Dermis blood vessel endothelial cell (primary cell): ENCODE measurements at regions not wholly inside any gene's neighbourhood (a gene's known extent, or its start where the extent isn't known, plus 50 kb on each side); places are given as distances from the start of the nearest gene placed in this dataset.

Source experiments
- DNase-seq: peaks from one replicate; pipeline ENCODE4 v3.0.0; 2010

DNA sequence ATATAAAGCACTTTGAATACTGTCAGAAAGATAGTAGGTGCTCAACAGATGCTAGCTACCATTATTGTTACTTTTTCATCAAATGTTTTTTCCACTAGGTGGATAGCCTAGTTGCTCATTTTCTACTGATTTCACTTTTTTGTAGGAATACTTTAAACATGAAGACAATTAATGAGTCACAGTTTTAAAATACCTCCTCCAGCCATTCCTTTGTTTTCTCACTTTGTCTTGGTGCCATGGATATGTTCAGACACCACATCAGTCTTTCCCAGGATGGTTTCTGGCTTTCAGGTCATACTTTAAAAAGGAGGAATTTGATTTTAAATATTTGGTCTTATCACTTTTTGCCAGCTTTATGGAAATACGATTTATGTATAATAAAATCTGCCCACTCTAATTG lies 147.1 kb upstream of the MGMT start:
- DNase-seq = peak; percentile 48

DNA sequence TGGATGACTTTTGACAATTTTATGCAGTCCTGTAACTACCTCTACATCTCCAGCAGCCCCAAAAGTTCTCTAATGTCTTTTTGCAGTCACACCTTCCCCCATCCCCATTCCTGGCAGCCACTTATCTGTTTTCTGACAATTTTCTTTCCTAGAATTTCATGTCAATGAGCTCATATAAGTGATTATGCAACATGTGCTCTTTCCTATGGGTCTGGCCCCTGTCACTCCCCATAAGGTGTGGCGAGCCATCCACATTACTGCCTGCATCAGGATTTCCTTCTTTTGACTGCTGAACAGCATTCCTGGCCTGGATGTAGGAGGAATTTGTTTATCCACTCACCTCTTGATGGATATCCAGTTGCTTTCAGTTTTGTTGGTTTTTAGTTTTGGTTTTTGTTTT lies 146.7 kb upstream of the MGMT start:
- DNase-seq = peak; percentile 17

GRCh38 chr10:129321727-129322126 lies 145.3 kb upstream of the MGMT start:
- no peak for DNase-seq

DNA sequence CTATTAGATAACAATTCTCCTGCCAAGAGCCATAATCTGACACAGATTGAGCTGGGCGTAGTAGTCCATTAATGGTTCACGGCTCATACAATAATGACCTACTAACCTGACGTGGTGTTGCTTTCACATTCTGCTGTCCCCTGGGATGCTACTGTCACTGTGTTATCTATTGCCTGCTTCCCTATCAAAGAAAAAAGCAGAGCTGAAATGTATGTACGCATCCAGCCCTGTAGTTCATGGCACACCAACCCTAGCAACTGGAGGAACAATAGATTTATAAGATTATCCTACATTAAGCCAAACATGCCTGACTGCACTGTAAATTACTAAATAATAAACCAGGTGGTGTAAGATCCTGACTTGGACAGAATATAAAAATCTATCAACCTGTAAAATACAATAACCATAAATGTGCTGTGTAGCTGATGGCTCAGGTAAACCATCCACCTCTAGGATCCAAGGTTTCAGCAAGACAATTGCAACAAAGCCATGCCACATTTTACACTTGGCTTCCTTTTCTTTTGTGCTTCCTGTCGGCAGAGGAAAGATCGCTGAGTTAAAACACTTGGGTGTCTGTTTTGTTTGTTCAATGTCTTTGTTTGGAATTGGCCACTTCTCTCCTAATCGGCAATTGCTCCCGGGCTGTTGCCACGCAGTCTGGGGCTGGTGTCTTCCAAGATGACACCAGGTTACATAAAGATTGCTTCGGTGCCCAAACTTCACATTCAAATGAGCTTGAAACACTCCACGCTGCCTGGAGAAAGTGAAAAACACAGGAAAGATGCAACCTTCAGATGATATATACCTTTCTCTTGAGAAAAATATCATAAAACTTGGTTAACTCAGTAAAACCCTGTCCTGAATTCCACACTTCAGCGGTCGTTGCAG lies 143.9 kb upstream of the MGMT start:
- DNase-seq = no peak

DNA sequence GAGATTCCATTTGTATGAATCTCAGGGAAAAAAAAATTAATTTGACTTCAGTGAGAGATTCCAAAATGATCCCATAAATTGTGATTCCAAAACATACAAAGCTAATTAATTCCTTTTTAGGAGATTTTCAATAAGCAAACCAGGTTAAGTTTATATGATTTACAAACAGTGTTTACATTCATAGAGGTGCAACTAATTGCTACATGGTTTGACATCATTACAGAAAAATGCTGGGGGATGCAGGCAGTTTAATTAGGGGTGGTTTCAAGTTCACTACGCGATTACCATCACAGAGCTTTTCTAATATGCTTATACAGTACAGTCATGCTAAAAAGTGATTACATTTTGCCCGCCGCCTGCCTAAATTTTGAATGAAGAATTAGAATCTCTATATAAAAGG lies 143.2 kb upstream of the MGMT start:
- no peak for DNase-seq

- no peak for DNase-seq
Observed at GRCh38 chr10:129325893-129326292, 141.1 kb upstream of the MGMT start.

DNA sequence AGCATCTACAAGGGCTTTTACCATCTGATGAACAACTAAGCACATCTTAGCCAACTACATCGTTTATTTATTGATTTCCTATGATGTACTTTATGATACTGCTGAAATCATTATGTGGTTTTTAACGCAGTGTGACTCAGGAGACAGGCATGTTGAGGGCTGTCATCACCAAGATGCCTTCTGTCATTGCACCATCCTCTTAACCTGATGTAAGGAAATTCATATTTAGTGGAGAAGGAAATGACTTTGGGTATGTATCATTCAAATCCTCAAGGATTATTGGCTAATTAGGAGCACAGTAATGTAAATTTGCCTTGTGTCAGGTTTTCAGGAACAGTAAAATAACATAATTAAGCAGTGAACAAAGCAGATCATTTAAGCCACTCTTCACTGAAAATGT lies 138.5 kb upstream of the MGMT start:
- peak; percentile 60 for DNase-seq

GRCh38 chr10:129329385-129330055 lies 137.5 kb upstream of the MGMT start:
- no peak for DNase-seq

DNA sequence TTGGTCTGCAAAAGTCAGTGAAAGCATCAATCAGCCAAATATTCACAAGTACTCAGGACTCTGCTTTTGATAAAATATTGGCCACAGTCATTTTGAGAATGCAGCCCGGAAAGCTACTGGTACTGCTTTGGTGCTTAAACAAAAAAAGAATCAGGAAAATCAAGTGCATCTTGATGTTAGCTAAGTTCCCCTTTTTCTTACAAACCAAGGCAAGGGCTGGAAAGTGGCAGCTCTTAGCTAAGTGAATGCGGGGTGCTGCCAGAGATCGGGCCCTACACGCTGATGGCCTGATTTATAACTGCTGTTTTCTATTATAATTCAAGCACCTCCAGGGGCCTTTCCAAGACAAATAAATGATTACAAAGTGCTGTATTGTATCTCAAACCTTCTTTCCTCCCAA lies 136.8 kb upstream of the MGMT start:
- no peak for DNase-seq

- no peak for DNase-seq
Observed at GRCh38 chr10:129331207-129331838, 135.7 kb upstream of the MGMT start.

- DNase-seq = no peak
Observed at GRCh38 chr10:129331839-129332220, 135.2 kb upstream of the MGMT start.

DNA sequence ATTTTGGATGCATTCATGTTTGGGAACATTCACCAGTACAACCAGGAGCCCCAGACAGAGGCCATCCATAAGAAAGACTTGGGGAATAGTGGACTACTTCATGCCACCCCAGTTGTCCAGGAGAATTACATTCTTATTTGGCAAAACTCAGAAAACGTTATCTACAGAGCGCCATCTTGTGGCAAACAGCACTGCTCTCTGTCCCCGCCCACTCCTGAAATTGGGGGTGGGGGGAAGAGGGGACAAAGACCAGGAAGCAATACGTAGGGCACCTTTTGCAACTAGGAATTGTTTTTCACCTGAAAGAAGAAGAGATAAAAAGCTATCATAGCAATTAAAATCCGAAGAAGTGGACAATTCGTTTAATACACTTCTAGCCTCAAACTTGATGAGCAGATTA lies 134.6 kb upstream of the MGMT start:
- peak; percentile 78 for DNase-seq

DNA sequence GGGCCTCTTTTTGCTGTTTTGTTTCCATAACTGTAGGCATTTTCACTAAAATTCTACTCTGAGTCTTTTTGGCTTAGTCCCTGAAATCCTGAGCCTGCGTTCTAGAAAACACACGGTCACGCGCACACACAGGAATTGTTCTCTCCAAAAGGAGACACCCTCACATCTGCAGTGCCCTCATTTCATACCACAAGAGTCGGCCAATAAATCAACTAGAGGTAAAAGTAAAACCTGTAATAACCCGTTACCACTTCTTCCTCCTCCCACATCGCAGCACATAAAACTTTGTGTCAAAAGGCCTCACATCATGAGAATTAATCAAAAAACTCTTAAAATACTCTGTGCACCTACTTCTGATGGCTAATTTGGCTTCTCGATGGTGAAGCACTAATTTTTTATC lies 133.3 kb upstream of the MGMT start:
- no peak for DNase-seq

DNA sequence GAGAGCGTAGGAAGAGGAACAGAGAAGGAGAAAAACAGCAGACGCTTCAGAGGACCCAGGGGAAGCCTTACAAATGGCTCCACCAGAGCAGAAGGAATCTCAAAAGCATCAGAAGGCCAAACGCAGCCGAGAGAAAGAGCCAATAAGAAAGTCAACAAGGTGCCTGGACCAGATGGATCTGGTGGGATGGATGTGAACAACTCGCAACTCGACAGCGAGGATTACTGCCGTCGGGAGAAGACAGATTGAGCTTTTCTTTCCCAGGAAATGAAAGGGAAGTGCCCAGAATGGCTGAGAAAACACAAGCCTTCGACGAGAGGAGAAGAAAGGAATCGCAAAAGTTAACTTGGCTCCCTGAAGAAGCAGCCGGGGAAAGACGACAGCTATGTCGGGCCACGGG lies 132.8 kb upstream of the MGMT start:
- no peak for DNase-seq

- no peak for DNase-seq
Observed at GRCh38 chr10:129335396-129335795, 131.6 kb upstream of the MGMT start.

- no peak for DNase-seq
Observed at GRCh38 chr10:129335942-129336341, 131.1 kb upstream of the MGMT start.

GRCh38 chr10:129339191-129339590 lies 127.8 kb upstream of the MGMT start:
- no peak for DNase-seq

- DNase-seq = no peak
Observed at GRCh38 chr10:129339841-129340240, 127.2 kb upstream of the MGMT start.

DNA sequence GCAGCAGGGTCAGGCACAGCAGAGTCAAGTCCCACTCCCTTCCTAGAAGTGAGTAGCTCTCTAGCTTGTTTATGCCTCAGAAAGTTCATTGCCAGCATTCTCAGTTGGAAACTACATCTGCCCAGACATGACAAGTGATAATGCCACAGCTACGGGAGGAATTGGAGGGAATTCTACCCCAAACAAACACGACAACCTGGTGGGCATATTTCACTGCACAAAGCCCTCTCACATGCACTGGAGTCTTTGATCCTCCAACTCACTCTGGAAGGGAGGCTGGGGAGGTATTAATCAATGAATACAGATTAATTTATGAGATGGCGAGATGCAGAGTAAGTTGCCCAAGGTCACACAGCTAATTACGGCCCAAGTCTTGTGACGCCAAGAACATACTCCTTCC lies 126.0 kb upstream of the MGMT start:
- no peak for DNase-seq

GRCh38 chr10:129342385-129342784 lies 124.7 kb upstream of the MGMT start:
- DNase-seq = no peak

GRCh38 chr10:129343141-129343540 lies 123.9 kb upstream of the MGMT start:
- DNase-seq = no peak

DNA sequence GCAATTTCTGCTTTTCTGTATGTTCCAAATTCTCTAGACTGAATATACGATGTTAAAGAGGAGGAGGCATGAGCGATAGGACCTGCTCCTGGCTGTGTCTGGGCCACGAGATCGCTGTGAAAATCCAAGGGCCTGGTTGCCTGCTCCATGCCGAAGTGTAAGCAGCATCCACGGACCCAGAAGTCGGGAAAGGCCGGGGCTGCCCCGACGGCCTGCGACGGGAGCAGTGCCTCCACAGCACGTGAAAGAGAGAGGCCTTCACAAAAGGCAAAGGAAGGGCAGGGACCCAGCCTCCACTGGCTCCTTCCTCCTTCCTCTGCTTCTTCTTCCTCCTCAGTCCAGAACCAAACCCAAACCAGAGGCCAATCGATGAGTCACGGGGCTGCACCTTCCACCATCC lies 122.9 kb upstream of the MGMT start:
- no peak for DNase-seq

- no peak for DNase-seq
Observed at GRCh38 chr10:129344731-129345355, 122.2 kb upstream of the MGMT start.
